Right ventricle myocardium superior (tissue), 1 donor: ENCODE measurements at regions not wholly inside any gene's neighbourhood (a gene's known extent, or its start where the extent isn't known, plus 50 kb on each side); places are given as distances from the start of the nearest gene placed in this dataset. TPM values are rescaled to one million over a fixed set of nuclear protein-coding genes. Genes with fewer than 3 reads are reported as not detected.
"Not testable (repeated sequence)": the region's sequence is repeated elsewhere in the genome, so short reads cannot be mapped to it uniquely, and the experiment has no call there.

Experiments used
- ATAC-seq: fragments of 200-7000 bp; cut with Tn5 transposase; one replicate; pipeline ENCODE4 v1.9.1; 2020; ENCODE audit warnings: mild to moderate bottlenecking; ENCODE audit not compliant: poor library complexity
- DNase-seq: peaks from one replicate; pipeline ENCODE4 v3.0.0-alpha.2; 2020
- intact Hi-C: fragments of 100-400 bp; cut with DNase I; formaldehyde crosslinking; loops from one replicate; pipeline ENCODE4 v1.11.2; 2022
- microRNA-seq: library from miRNA; unstranded; fragments of <30 nt; microRNA quantifications from one replicate; pipeline ENCODE4 v1.2.0, GENCODE V29; 2020
- donor health status: DM: no; HTN: yes; CAD: no; lungs with severe emphysema.

- DNase-seq (no peak), ATAC-seq (no peak)
- intact Hi-C loops = no loop called here
Measured at GRCh38 chr21:20814090-20814489, 184.1 kb upstream of the NCAM2 start.

- intact Hi-C loops = no loop called here
- ATAC-seq (no peak), DNase-seq (no peak)
Measured at GRCh38 chr21:20822666-20823065, 175.5 kb upstream of the NCAM2 start.

- ATAC-seq (no peak), DNase-seq (no peak)
- intact Hi-C loops = no loop called here
Measured at GRCh38 chr21:20852866-20853265, 145.3 kb upstream of the NCAM2 start.

GRCh38 chr21:20856926-20857325, 141.3 kb upstream of the NCAM2 start:
- DNase-seq (no peak), ATAC-seq (no peak)
- intact Hi-C loops = no loop called here

GRCh38 chr21:20874202-20874601, 124.0 kb upstream of the NCAM2 start:
- intact Hi-C loops = no loop called here
- no peak for ATAC-seq
- no peak for DNase-seq

- DNase-seq (no peak), ATAC-seq (no peak)
- intact Hi-C loops = no loop called here
Measured at GRCh38 chr21:20875742-20876141, 122.5 kb upstream of the NCAM2 start.

- intact Hi-C loops = no loop called here
Measured at GRCh38 chr21:20877976-20878375, 120.2 kb upstream of the NCAM2 start.

GRCh38 chr21:20882462-20883407, 115.5 kb upstream of the NCAM2 start:
- ATAC-seq (peak; percentile 41), DNase-seq (peak; percentile 36)
- intact Hi-C loops = no loop called here

More at GRCh38 chr21:20877976-20878375, 120.2 kb upstream of the NCAM2 start:
- ATAC-seq = no peak
- DNase-seq = no peak

- ATAC-seq = no peak
- intact Hi-C loops = no loop called here
- DNase-seq = no peak
Measured at GRCh38 chr21:20883408-20883800, 114.8 kb upstream of the NCAM2 start.

GRCh38 chr21:20902511-20902910, 95.7 kb upstream of the NCAM2 start:
- intact Hi-C loops = no loop called here
- peak; percentile 79 for ATAC-seq
- no peak for DNase-seq

GRCh38 chr21:20902998-20903397, 95.2 kb upstream of the NCAM2 start:
- intact Hi-C loops = no loop called here

GRCh38 chr21:20927555-20927954, 70.7 kb upstream of the NCAM2 start:
- intact Hi-C loops, ATAC-seq, DNase-seq: not testable (repeated sequence)

More at GRCh38 chr21:20902998-20903397, 95.2 kb upstream of the NCAM2 start:
- ATAC-seq (no peak), DNase-seq (no peak)

GRCh38 chr21:20942523-20942922, 55.7 kb upstream of the NCAM2 start:
- intact Hi-C loops = no loop called here
- no peak for ATAC-seq
- no peak for DNase-seq

GRCh38 chr21:20943561-20943997, 54.6 kb upstream of the NCAM2 start:
- intact Hi-C loops = no loop called here
- DNase-seq (no peak), ATAC-seq (no peak)

- ATAC-seq = no peak
- intact Hi-C loops = no loop called here
- no peak for DNase-seq
Measured at GRCh38 chr21:20944139-20944538, 54.1 kb upstream of the NCAM2 start.

GRCh38 chr21:20946701-20947100, 51.5 kb upstream of the NCAM2 start:
- no peak for ATAC-seq
- intact Hi-C loops = no loop called here
- no peak for DNase-seq

Small RNA genes lying in the stretch of these regions (microRNA-seq; reads per million reads assigned to microRNA genes)
- gene MIR548X = not detected
